Retinal pigment epithelial cell (primary cell): ENCODE measurements at regions not wholly inside any gene's neighbourhood (a gene's known extent, or its start where the extent isn't known, plus 50 kb on each side); places are given as distances from the start of the nearest gene placed in this dataset.

ENCODE experiments used
- DNase-seq: peaks from one replicate; pipeline ENCODE4 v3.0.0-alpha.2; 2010; ENCODE audit warnings: low read depth
- H3K4me3 ChIP-seq: 2 replicates; pipeline ENCODE4 v1.5.1; 2011; ENCODE audit warnings: mild to moderate bottlenecking, low read length, control low read depth, moderate library complexity
- CTCF ChIP-seq: conservative IDR thresholded peaks from 2 replicates; pipeline ENCODE4 v1.5.1; 2011; ENCODE audit warnings: low read depth, low read length, control low read depth, inconsistent platforms

GRCh38 chr2:161522796-161523195 lies 101.4 kb upstream of the SLC4A10 start:
- no peak for TF ChIP-seq CTCF
- no peak overlapping the region for H3K4me3 ChIP-seq
- DNase-seq: no peak

GRCh38 chr2:161533218-161533617 lies 91.0 kb upstream of the SLC4A10 start:
- no peak for DNase-seq
- TF ChIP-seq CTCF: no peak
- H3K4me3 ChIP-seq: no peak overlapping the region

- no peak for DNase-seq
- no peak overlapping the region for H3K4me3 ChIP-seq
- no peak for TF ChIP-seq CTCF
These were observed 77.6 kb upstream of the SLC4A10 start for GRCh38 chr2:161546635-161547034.

GRCh38 chr2:161547130-161547529 lies 77.1 kb upstream of the SLC4A10 start:
- DNase-seq: no peak
- TF ChIP-seq CTCF: no peak

GRCh38 chr2:161552015-161552414 lies 72.2 kb upstream of the SLC4A10 start:
- TF ChIP-seq CTCF: no peak
- no peak for DNase-seq
- H3K4me3 ChIP-seq: no peak overlapping the region

More at GRCh38 chr2:161547130-161547529, 77.1 kb upstream of the SLC4A10 start:
- no peak overlapping the region for H3K4me3 ChIP-seq

GRCh38 chr2:161555826-161556225 lies 68.4 kb upstream of the SLC4A10 start:
- TF ChIP-seq CTCF: no peak
- no peak overlapping the region for H3K4me3 ChIP-seq
- no peak for DNase-seq

- DNase-seq: peak; percentile 15
- H3K4me3 ChIP-seq: no peak overlapping the region
- peak; percentile 5 for TF ChIP-seq CTCF
These were observed 67.8 kb upstream of the SLC4A10 start for GRCh38 chr2:161556440-161556839.
